Lung (tissue), 11 donors: ENCODE measurements at regions not wholly inside any gene's neighbourhood (a gene's known extent, or its start where the extent isn't known, plus 50 kb on each side); places are given as distances from the start of the nearest gene placed in this dataset.

Experiments used
- ATAC-seq: fragments of 200-7000 bp; cut with Tn5 transposase; one replicate; pipeline ENCODE4 v1.9.1; 2020; ENCODE audit warnings: moderate number of reproducible peaks; ENCODE audit not compliant: insufficient read depth, low FRiP score
- DNase-seq, 3 donors: peaks; one replicate each; pipeline ENCODE4 v3.0.0-alpha.2; 2013 to 2017
- H3K27ac ChIP-seq, 2 donors: one replicate each; pipeline ENCODE4 v1.5.1; 2013; ENCODE audit warnings: mild to moderate bottlenecking in 2 of 2, moderate library complexity in 2 of 2, control low read depth in 1 of 2, inconsistent platforms in 1 of 2, low read depth in 1 of 2, low read length in 1 of 2
- H3K27me3 ChIP-seq, 3 donors: one replicate each; pipeline ENCODE4 v1.5.1; 2013; ENCODE audit warnings: low read length in 2 of 3; ENCODE audit not compliant: control insufficient read depth in 3 of 3, insufficient read depth in 3 of 3
- H3K36me3 ChIP-seq, 4 donors: one replicate each; pipeline ENCODE4 v1.5.1; 2013; ENCODE audit warnings: low read length in 4 of 4, mild to moderate bottlenecking in 1 of 4, moderate library complexity in 1 of 4; ENCODE audit not compliant: control insufficient read depth in 4 of 4, insufficient read depth in 4 of 4
- H3K4me1 ChIP-seq, 5 donors: one replicate each; pipeline ENCODE4 v1.5.1; 2013; ENCODE audit warnings: low read length in 5 of 5, mild to moderate bottlenecking in 2 of 5, moderate library complexity in 1 of 5; ENCODE audit not compliant: control insufficient read depth in 5 of 5, insufficient read depth in 5 of 5
- H3K4me3 ChIP-seq: one replicate; pipeline ENCODE4 v1.5.1; 2013; ENCODE audit warnings: mild to moderate bottlenecking, control low read depth, moderate library complexity
- H3K9ac ChIP-seq, 2 donors: one replicate each; pipeline ENCODE4 v1.5.1; 2013; ENCODE audit warnings: low read length in 2 of 2, control low read depth in 1 of 2; ENCODE audit not compliant: insufficient read depth in 1 of 2
- H3K9me3 ChIP-seq, 4 donors: one replicate each; pipeline ENCODE4 v1.5.1; 2013; ENCODE audit warnings: low read length in 3 of 4, mild to moderate bottlenecking in 1 of 4, moderate library complexity in 1 of 4; ENCODE audit not compliant: control insufficient read depth in 4 of 4, insufficient read depth in 3 of 4
- WGBS, 2 donors: extraction: QIAGEN DNeasy Blood & Tissue Kit; methylation state at CpG; one replicate each; pipeline ENCODE4 v1.1.7; 2013; 5-methylcytosine and 5-hydroxymethylcytosine counted together
- TF ChIP-seq, protein P1 (sequence below): IDR thresholded peaks from 2 replicates; pipeline ENCODE4 v1.5.1; 2012; ENCODE audit warnings: mild to moderate bottlenecking; ENCODE audit errors: control extremely low read depth, extremely low read depth
- donor health status: control.
- donor health status: control.
- donor health status: Bipolar disorder and iron deficiency.
- donor health status: healthy.
- donor health status: DM: yes; HTN: yes; CAD: no.

DNA sequence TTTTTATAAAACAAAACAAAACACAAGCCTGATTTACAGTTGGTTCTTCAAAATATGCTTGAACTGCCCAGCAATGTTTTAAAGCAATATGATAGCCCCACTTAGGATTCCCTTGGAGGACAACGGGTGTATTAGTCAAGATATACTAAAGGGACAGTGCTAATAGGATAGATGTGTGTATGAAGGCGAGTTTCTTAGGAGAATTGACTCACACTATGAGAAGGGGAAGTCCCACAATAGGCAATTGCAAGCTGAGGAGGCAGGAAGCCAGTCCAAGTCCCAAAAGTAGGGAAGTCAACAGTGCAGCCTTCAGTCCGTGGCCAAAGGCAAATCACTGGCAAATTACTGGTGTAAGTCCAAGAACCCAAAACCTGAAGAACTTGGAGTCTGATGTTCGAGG lies 167.9 kb downstream of the CBLN2 start:
- H3K4me1 ChIP-seq, result no peaks in the 10 kb centered on the region
- H3K27ac ChIP-seq, result no peak overlapping the region
- WGBS, 2 donors, result 48 to 53% methylated on average over 4 of the region's 4 CpGs
- no peak for DNase-seq
- H3K36me3 ChIP-seq, result no peaks in the 10 kb centered on the region
- ATAC-seq, result no peak
- no peak overlapping the region for H3K9ac ChIP-seq
- H3K4me3 ChIP-seq, result no peak overlapping the region
- H3K9me3 ChIP-seq, result no peaks in the 10 kb centered on the region
- TF ChIP-seq, protein P1, sequence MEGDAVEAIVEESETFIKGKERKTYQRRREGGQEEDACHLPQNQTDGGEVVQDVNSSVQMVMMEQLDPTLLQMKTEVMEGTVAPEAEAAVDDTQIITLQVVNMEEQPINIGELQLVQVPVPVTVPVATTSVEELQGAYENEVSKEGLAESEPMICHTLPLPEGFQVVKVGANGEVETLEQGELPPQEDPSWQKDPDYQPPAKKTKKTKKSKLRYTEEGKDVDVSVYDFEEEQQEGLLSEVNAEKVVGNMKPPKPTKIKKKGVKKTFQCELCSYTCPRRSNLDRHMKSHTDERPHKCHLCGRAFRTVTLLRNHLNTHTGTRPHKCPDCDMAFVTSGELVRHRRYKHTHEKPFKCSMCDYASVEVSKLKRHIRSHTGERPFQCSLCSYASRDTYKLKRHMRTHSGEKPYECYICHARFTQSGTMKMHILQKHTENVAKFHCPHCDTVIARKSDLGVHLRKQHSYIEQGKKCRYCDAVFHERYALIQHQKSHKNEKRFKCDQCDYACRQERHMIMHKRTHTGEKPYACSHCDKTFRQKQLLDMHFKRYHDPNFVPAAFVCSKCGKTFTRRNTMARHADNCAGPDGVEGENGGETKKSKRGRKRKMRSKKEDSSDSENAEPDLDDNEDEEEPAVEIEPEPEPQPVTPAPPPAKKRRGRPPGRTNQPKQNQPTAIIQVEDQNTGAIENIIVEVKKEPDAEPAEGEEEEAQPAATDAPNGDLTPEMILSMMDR, result no peak
- no peaks in the 10 kb centered on the region for H3K27me3 ChIP-seq

DNA sequence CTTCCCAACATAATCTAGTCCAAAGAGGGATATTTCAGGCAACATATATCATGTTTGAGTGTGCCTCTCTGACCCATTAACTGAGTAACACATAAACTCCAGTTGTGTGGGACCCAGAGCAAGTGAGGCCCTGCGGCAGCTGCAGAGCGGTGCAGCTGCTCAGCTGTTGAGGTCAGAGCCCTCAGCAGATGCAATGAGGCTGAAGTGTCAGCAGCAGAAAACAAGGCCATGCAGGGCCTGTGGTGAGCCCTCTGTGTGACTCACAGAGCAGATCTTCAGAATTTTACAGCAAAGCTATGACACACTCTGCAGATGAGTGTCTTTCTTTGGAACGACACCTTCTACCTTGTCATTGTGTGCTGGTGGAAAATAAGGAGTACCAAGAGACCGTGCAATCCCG lies 168.5 kb downstream of the CBLN2 start:
- Histone ChIP-seq H3K9ac (no peak overlapping the region), H3K4me1 (no peaks in the 10 kb centered on the region), H3K36me3 (no peaks in the 10 kb centered on the region), H3K27ac (no peak overlapping the region), H3K9me3 (peaks cover 0 to 3% (median under 1%) of the 10 kb centered on the region in 4 donors), H3K27me3 (no peaks in the 10 kb centered on the region), H3K4me3 (no peak overlapping the region)
- TF ChIP-seq, protein P1, result no peak
- DNase-seq, result peak in 1 of 3 donors; percentile 4
- ATAC-seq, result no peak
- WGBS, 2 donors, result 77 to 85% methylated on average over 5 of the region's 5 CpGs

DNA sequence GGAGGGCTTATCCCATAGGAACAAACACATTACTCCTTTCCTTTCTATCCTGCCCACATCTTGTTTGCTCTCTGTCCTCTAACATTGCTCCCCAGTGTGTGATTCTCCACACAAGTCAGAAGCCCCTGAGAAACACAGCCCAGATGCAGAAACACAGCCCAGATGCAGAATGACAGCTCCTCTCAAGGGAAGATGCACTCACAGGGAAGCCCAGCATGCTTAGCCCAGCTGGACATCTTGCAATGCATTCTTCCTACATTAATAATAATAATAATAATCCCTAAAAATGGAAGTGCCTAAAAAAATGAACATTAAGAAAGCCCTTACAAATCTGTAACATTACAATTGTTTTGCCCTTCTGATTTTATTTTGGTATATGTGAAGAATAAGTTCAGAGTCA lies 172.1 kb downstream of the CBLN2 start:
- Histone ChIP-seq H3K9ac (no peak overlapping the region), H3K4me1 (no peaks in the 10 kb centered on the region), H3K36me3 (no peaks in the 10 kb centered on the region), H3K9me3 (peaks cover 0 to 7% (median 1%) of the 10 kb centered on the region in 4 donors), H3K27ac (no peak overlapping the region), H3K27me3 (no peaks in the 10 kb centered on the region), H3K4me3 (no peak overlapping the region)
- DNase-seq, result no peak
- no peak for ATAC-seq
- TF ChIP-seq, protein P1, result no peak

DNA sequence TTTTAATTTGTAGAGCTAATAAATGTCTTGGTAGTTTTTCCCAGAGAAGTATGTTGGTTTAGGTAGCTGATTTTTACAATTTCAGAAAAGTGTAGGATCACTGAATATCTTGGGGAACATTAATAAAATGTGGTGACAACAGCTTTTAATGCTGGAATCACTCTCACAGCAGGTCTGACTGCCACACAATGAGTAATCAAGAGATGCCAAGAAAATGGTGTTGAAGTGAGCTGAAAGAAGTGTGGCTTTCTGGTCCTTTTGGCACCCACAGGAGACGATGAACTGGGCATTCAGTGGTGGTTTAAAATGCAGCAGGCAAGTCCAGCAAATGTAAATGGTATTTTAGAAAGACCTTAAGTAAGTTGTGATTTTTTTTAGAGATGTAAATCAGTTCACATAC lies 175.8 kb downstream of the CBLN2 start:
- Histone ChIP-seq H3K27ac (no peak overlapping the region), H3K36me3 (no peaks in the 10 kb centered on the region), H3K27me3 (no peaks in the 10 kb centered on the region), H3K4me3 (no peak overlapping the region), H3K4me1 (no peaks in the 10 kb centered on the region), H3K9me3 (peaks cover 0 to 7% (median 1%) of the 10 kb centered on the region in 4 donors), H3K9ac (no peak overlapping the region)
- WGBS, 2 donors, result 52 to 76% methylated on average over 1 of the region's 1 CpG
- ATAC-seq, result no peak
- TF ChIP-seq, protein P1, result no peak
- no peak for DNase-seq
